ENCODE measurements at regions not wholly inside any gene's neighbourhood (a gene's known extent, or its start where the extent isn't known, plus 50 kb on each side); places are given as distances from the start of the nearest gene placed in this dataset.

DNA sequence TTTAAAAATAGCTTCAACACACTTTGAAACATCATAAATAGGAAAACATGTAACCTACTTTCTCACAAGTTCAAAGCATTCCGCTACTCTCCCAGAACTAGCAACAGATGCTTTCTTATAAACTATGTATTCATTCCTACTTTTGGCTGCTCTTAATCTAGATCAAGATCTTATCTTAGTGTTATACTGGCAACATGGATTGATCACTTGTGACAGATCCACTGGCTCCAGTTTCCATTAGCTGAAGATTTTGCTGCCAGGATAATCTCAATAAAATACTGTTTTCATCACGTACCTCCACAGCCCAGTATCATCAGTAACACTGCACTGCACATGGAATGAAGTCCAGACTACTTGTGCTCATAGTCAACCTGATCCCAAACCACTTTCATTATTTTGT lies 491.7 kb upstream of the AGTR1 start:
- TF ChIP-seq CTCF (IDR thresholded peaks at IDR 0.05) (no peak), POLR2A (IDR thresholded peaks at IDR 0.05) (no peak), POLR2AphosphoS5 (IDR thresholded peaks at IDR 0.05) (no peak)

Measured in gastroesophageal sphincter (tissue), 3 donors.